NCI-H82 treated with DMSO at 0.1 percent for 48 hours (cell line): ENCODE measurements at regions not wholly inside any gene's neighbourhood (a gene's known extent, or its start where the extent isn't known, plus 50 kb on each side); places are given as distances from the start of the nearest gene placed in this dataset.
"Not testable (repeated sequence)": the region's sequence is repeated elsewhere in the genome, so short reads cannot be mapped to it uniquely, and the experiment has no call there.

Experiments used
- DNase-seq: peaks from one replicate; lab custom pipeline; 2025; ENCODE audit not compliant: unreplicated experiment; lab: John Stamatoyannopoulos, UW

- DNase-seq, result no peak
These were observed 253.2 kb upstream of the IGFBP7 start for GRCh38 chr4:57363346-57363745.

DNA sequence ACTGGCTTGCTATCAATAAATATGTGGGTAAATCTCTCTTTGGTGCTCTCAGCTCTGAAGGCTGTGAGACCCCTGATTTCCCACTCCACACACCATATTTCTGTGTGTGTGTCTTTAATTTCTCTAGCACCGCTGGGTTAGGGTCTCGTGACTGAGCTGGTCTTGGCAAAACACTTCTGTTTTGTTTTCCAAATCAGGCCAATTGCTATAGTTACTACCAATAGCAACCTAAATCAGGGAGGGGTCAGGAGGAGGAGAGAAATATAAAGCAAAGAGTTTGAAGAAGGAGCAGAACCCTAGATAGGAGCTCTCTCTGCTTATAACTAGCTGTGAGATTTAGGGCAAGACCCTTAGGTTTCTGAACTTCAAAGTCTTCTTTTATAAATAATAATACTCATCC lies 250.5 kb upstream of the IGFBP7 start:
- no peak for DNase-seq

DNA sequence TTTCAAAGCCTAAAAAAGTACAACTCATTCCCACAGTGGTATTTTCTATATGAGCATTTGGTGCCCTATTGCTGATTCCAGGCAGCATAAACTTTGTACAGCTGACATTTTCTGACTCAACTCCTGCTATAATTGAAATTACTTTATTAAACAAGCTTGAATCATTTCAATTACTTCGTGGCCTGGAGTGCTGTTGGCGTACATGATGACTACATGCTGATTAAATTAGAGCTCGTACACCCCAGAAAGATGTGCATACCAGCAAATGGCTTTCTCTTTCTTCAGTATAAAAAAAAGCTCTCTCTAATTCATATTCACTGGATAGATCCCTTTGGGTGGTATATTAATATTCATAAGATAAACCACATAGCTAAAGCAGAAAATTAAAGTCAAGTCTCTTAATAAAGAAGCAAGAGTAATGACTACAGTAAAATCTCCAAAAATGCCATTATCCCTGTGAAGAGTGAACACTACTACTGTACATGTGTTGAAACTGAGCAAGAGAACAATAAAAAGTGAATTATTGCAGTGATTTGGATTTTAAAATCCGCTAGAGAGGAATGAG lies 245.0 kb upstream of the IGFBP7 start:
- no peak for DNase-seq

GRCh38 chr4:57351731-57352130 lies 241.5 kb upstream of the IGFBP7 start:
- DNase-seq, result no peak

DNA sequence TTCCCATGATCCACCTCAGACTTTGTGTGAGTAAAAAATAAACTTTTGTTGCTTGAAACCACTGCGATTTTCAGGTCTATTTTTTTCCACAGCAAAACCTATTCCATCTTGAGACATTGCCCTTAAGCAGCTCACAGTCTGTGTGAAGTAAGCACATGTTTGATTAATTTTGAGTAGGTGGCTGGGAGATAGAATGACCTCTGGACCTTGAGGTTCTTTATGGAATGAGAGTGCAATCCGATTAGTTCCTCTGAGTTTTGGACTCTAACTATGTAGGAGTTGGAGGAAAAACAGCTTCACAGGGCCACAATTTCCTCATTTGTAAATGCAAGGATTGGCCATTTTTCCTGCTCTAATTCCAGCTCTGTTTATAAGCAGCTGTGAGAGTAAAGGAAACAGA lies 234.1 kb upstream of the IGFBP7 start:
- no peak for DNase-seq

DNA sequence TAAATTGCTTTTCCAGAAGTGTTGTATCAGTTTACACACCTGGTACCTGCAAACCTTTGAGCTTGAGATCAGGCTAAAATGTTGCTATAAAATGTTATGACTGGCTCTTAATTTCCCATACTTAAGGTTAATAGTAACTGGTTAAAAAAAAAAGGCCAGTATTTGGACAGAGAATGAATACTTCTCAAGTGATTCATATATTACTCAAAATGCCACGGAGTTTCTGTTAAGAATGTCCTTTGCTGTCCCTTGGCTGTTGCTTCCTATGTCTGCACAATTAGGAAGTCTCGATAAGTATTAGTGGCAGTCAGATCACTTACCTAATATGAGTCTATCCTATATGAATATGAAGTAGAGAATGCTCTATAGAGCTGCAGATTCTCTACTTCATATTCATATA lies 232.2 kb upstream of the IGFBP7 start:
- DNase-seq, result no peak

- DNase-seq, result not testable (repeated sequence)
These were observed 228.7 kb upstream of the IGFBP7 start for GRCh38 chr4:57338861-57339260.

GRCh38 chr4:57333684-57334083 lies 223.5 kb upstream of the IGFBP7 start:
- DNase-seq, result no peak

DNA sequence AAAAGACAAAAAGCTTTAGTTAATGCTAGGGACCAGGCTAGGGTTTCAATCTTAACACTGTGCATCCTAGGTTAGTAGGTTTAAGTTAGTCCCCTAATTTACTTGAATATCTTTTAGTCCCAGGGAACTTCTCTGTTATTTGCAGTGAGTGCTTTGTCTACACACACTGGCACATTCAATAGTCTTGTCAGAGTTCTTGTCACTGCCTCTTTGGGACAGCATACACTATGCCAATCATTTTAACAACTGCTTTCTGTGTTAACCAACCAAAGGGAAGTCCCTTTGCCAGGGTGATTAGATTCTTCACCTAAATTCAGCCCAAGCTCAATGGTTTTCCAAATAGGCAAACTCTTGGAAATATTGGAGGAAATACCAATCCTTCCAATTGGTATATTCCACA lies 221.8 kb upstream of the IGFBP7 start:
- DNase-seq, result no peak

GRCh38 chr4:57329279-57329678 lies 219.1 kb upstream of the IGFBP7 start:
- no peak for DNase-seq

DNA sequence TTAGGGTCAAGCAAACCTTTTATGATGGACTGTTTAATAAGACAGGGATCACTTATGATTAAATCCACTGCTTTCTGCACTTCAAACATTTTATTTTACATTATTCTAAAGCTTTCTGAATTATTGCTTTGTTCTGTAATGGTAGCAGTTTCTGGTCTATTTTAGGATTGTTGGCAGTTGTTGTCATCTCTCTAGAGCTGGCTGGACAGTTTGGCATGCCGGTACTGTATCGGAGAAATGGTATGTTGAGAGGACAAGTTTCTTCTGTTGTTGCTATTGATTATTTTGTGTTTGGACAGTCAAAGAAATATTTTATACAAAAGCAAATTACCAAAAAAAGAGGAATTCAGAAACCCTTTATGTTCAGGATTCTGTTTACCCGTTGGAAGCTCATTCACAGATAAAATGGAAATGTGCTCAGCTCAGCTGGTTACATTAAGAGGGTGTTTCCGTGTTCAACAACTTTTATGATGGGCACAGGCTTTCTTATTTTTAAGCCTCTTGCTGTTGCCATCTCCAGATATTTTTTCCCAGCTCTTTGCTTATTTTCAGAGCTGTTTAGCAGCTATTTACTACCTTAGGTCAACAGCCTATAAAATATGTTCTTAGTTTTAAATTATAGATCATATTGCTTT lies 214.6 kb upstream of the IGFBP7 start:
- no peak for DNase-seq

DNA sequence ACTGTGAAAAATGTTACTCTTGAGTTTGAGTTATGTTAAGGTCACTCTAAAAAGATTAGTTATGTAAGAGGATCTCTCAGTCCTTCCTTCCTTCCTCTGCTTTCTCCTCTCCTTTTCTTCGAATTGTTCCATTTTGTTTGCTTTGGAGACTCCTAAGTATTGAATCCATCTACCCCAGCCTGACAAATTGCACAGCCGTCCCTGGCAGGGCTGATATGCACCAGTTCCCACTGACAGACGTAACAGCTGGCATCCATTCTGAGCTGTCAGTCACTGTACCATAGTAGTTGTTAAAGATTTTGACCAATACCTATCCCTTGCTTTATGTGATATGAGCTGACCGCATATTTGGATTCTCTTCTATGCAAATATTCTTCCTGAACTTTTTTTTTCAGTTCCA lies 210.7 kb upstream of the IGFBP7 start:
- no peak for DNase-seq

DNA sequence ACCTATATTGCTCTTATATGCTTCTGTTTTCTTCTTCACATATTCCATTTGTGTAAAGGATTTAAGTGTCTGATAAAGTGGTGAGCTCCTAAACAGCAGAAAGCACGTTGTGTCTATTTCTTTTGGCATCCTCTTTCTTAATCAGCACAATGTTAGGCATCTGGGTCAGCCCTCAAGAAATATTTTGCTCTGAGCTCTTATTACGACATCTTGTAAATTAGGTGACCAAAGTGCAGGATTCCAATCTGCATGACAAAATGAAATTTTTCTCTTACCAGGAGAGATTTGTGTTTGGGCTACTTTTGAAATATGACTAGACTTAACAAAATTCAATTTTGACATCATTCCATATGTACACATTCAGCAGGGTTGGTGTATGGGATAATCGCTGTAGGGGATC lies 210.0 kb upstream of the IGFBP7 start:
- no peak for DNase-seq

DNA sequence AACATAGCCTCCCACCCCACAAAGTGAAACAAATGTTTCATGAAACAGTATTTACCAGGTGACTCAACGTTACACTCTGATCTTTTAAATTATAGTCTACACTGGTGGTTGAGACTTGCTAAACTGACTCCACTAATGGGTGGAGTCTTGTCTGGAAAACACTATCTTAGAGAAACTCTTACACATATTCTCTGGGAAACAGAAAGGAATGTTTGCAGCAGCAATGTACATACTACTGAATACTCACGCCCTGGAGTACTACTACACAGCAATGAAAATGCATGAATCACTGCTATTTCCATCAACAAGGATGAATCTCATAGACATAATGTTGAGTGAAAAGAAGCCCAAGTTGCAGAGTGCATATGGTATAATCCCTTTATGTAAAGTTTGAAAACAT lies 208.5 kb upstream of the IGFBP7 start:
- DNase-seq, result no peak

DNA sequence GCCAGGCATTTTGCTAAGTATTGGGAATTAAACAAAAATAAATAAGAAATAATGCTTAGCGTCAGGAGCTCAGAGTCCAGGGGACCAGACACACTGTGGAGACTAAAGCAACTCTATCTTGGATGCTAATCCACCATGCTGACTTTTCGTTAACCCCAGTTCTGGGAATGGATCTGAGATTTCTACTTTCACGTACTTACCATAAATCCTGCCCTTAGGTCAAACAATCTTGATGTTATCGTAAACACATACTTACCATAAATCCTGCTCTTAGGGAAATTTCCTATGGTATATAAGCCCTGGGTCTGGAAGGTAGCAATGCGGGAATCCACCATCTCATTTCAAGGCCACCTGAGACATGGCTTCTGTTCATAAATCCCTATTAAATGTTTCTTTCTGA lies 204.5 kb upstream of the IGFBP7 start:
- no peak for DNase-seq

DNA sequence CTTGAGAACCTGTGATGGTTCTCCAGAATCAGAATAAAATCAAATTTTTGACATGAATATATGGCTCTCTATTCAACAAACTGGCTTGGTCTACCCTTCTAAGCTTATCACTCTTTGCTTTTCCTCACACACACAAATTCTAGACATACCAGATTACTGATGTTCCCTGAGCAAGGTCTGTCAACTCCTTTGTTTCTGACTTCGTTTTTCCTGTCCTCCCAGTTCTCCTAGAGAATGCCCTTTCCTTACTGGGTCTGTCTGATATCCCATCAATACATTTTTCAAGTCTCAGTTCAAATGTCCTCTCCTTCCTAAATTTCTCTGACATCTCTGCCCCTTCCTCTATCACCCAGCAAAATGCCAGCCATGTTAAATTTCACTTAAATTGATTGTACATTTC lies 202.1 kb upstream of the IGFBP7 start:
- DNase-seq, result no peak

DNA sequence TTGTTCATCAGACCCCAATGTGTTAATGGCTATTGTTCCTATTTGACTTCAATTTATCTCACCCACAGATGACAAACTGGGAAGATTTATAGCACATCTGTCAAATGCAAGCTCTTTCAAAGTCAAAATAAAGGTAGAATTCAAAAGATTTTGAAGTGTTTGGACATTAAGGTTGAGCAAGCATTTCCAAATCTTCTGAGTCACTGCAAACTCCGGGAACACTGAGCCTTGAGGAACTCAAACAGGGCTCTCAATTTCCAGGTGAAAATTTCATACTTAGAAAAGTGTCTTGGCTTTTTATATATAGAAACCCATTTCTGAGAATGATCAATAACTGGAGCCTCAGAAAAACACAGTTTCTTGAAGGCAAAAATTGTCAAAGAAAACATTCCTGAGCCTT lies 199.5 kb upstream of the IGFBP7 start:
- no peak for DNase-seq

DNA sequence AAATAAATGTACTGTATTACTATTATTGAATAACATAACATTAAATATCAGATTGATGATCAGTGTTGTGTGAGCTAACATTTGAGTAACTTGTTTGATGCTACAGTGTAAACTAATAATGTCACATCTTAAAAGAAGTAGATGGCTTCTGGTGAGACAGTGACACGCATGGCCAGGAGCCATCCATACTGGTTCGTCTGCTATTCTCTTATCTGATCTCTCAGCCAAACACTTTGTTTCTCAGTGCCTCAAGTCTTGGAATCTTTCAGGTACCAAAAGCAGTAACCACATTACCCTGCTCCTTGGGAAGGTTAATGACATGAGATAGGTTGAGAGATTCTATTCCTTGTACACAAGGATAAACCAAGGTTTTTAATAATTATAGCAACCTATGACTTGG lies 198.1 kb upstream of the IGFBP7 start:
- DNase-seq, result no peak

DNA sequence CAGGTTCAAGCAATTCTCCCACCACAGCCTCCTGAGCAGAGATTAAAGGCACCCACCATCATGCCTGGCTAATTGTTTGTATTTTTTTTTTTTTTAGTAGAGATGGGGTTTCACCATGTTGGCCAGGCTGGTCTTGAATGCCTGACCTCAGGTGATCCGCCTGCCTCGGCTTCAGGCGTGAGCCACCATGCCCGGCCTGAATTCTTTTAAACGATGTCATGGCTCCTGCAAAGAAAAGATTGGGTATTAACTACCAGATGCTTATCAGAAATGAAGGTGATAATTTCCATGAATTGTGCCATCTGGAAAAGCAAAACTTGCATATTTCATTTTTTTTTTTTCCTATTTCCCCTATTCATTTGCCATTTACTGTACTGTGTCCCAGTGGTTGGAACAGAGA lies 195.7 kb upstream of the IGFBP7 start:
- DNase-seq, result no peak

- DNase-seq, result no peak
These were observed 193.0 kb upstream of the IGFBP7 start for GRCh38 chr4:57303012-57303751.

DNA sequence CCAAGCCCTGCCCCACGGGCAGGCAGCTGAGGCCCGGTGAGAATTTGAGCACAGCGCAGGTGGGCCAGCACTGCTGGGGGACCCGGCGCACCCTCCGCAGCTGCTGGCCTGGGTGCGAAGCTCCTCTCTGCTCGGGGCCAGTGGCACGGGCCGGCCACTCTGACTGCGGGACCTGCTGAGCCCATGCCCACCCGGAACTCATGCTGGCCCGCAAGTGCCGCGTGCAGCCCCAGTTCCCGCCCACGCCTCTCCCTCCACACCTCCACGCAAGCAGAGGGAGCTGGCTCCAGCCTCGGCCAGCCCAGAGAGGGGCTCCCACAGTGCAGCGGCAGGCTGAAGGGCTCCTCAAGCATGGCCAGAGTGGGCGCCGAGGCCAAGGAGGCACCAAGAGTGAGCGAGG lies 190.1 kb upstream of the IGFBP7 start:
- not testable (repeated sequence) for DNase-seq

GRCh38 chr4:57291911-57292310 lies 181.7 kb upstream of the IGFBP7 start:
- no peak for DNase-seq
